ENCODE measurements at regions not wholly inside any gene's neighbourhood (a gene's known extent, or its start where the extent isn't known, plus 50 kb on each side); places are given as distances from the start of the nearest gene placed in this dataset.

- TF ChIP-seq, protein P1, sequence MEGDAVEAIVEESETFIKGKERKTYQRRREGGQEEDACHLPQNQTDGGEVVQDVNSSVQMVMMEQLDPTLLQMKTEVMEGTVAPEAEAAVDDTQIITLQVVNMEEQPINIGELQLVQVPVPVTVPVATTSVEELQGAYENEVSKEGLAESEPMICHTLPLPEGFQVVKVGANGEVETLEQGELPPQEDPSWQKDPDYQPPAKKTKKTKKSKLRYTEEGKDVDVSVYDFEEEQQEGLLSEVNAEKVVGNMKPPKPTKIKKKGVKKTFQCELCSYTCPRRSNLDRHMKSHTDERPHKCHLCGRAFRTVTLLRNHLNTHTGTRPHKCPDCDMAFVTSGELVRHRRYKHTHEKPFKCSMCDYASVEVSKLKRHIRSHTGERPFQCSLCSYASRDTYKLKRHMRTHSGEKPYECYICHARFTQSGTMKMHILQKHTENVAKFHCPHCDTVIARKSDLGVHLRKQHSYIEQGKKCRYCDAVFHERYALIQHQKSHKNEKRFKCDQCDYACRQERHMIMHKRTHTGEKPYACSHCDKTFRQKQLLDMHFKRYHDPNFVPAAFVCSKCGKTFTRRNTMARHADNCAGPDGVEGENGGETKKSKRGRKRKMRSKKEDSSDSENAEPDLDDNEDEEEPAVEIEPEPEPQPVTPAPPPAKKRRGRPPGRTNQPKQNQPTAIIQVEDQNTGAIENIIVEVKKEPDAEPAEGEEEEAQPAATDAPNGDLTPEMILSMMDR (conservative IDR thresholded peaks at IDR 0.05; ENCODE audit: low read length), result no peak
- TF ChIP-seq EZH2phosphoT487 (IDR thresholded peaks at IDR 0.05; ENCODE audit: borderline replicate concordance), result no peak
Observed at GRCh38 chr1:221916176-221916575, 174.3 kb upstream of the DUSP10 start.
